HL-60 (cell line): ENCODE measurements at regions not wholly inside any gene's neighbourhood (a gene's known extent, or its start where the extent isn't known, plus 50 kb on each side); places are given as distances from the start of the nearest gene placed in this dataset.
"Not testable (repeated sequence)": the region's sequence is repeated elsewhere in the genome, so short reads cannot be mapped to it uniquely, and the experiment has no call there.

Experiments used
- DNase-seq, 2 experiments: peaks; one replicate each; pipeline ENCODE4 v3.0.0-alpha.2; 2010 to 2020; ENCODE audit warnings: low read depth in 1 of 2, low spot score in 1 of 2
- H3K27ac ChIP-seq: fragments of 250-450 bp; sonication (Bioruptor Pico); replicated peaks from 2 replicates; pipeline ENCODE4 v1.5.1; 2020; ENCODE audit warnings: mild to moderate bottlenecking, moderate library complexity
- H3K27me3 ChIP-seq: fragments of 250-450 bp; sonication (Bioruptor Pico); 2 replicates; pipeline ENCODE4 v1.5.1; 2021; ENCODE audit warnings: mild to moderate bottlenecking, moderate library complexity; ENCODE audit not compliant: insufficient read depth, poor library complexity, severe bottlenecking
- H3K4me3 ChIP-seq: replicated peaks from 2 replicates; pipeline ENCODE4 v1.5.1; 2011; ENCODE audit warnings: mild to moderate bottlenecking, control low read depth, low read length; ENCODE audit not compliant: insufficient read depth
- CTCF ChIP-seq: IDR thresholded peaks from one replicate; pipeline ENCODE4 v1.5.1; 2011; ENCODE audit warnings: low read length, control low read depth, inconsistent platforms; ENCODE audit not compliant: insufficient read depth
- GABPA ChIP-seq: IDR thresholded peaks from 2 replicates; pipeline ENCODE4 v1.6.1; 2012; ENCODE audit warnings: low read depth
- POLR2AphosphoS5 ChIP-seq: IDR thresholded peaks from 2 replicates; pipeline ENCODE4 v1.6.1; 2012; ENCODE audit warnings: low read depth
- REST ChIP-seq: IDR thresholded peaks from 2 replicates; pipeline ENCODE4 v1.6.1; 2012; ENCODE audit warnings: low read depth; ENCODE audit not compliant: insufficient replicate concordance
- SPI1 ChIP-seq: IDR thresholded peaks from 2 replicates; pipeline ENCODE4 v1.6.1; 2012; ENCODE audit warnings: low read depth, mild to moderate bottlenecking, borderline replicate concordance

- TF ChIP-seq GABPA, result no peak
- TF ChIP-seq POLR2AphosphoS5, result no peak
- no peak for TF ChIP-seq SPI1
- TF ChIP-seq REST, result no peak
- TF ChIP-seq CTCF, result no peak
- H3K4me3 ChIP-seq, result no peak overlapping the region
- H3K27me3 ChIP-seq, result peaks cover 3% of the 10 kb centered on the region
- H3K27ac ChIP-seq, result no peak overlapping the region
- no peak for DNase-seq
Measured at GRCh38 chr9:89687188-89687587, 82.4 kb downstream of the GADD45G start.

GRCh38 chr9:89687848-89688247 is 83.0 kb downstream of the GADD45G start:
- DNase-seq, result no peak
- Histone ChIP-seq H3K27me3 (peaks cover 5% of the 10 kb centered on the region), H3K4me3 (no peak overlapping the region), H3K27ac (no peak overlapping the region)
- TF ChIP-seq POLR2AphosphoS5, result no peak

DNA sequence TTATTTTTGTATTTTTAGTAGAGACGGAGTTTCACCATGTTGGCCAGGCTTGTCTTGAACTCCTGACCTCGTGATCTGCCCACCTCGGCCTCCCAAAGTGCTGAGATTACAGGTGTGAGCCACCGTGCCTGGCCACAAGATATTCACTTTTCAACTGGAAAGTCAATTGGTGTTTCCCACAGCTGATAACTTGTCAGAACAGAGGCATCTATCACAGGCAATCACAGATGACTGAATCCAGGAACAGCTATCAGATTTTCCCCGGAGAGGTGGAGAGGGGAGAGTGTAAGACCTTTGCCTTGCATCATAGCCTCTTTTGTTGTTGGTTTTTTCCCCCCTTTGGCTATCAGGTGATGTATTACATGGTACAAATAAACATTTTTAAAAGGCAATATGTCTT is 84.5 kb downstream of the GADD45G start:
- H3K27me3 ChIP-seq, DNase-seq, H3K27ac ChIP-seq, H3K4me3 ChIP-seq: not testable (repeated sequence)

- H3K27me3 ChIP-seq, result peaks cover 6% of the 10 kb centered on the region
- TF ChIP-seq CTCF, result no peak
- no peak for TF ChIP-seq POLR2AphosphoS5
- no peak for TF ChIP-seq GABPA
- TF ChIP-seq SPI1, result no peak
- TF ChIP-seq REST, result no peak
- H3K27ac ChIP-seq, result no peak overlapping the region
- DNase-seq, result no peak
- no peak overlapping the region for H3K4me3 ChIP-seq
Measured at GRCh38 chr9:89690334-89690912, 85.6 kb downstream of the GADD45G start.

GRCh38 chr9:89695441-89695891 is 90.7 kb downstream of the GADD45G start:
- Histone ChIP-seq H3K27ac (no peak overlapping the region), H3K4me3 (no peak overlapping the region), H3K27me3 (peaks cover 8% of the 10 kb centered on the region)
- TF ChIP-seq SPI1 (no peak), REST (no peak), POLR2AphosphoS5 (no peak), CTCF (no peak), GABPA (no peak)
- DNase-seq, result no peak

GRCh38 chr9:89695979-89696378 is 91.2 kb downstream of the GADD45G start:
- not testable (repeated sequence) for DNase-seq, H3K4me3 ChIP-seq, H3K27ac ChIP-seq
- H3K27me3 ChIP-seq, result peaks cover 11% of the 10 kb centered on the region
